ENCODE measurements at regions not wholly inside any gene's neighbourhood (a gene's known extent, or its start where the extent isn't known, plus 50 kb on each side); places are given as distances from the start of the nearest gene placed in this dataset.
A peak's percentile ranks its signal among the peaks of the same experiment; 100 is the strongest.

DNA sequence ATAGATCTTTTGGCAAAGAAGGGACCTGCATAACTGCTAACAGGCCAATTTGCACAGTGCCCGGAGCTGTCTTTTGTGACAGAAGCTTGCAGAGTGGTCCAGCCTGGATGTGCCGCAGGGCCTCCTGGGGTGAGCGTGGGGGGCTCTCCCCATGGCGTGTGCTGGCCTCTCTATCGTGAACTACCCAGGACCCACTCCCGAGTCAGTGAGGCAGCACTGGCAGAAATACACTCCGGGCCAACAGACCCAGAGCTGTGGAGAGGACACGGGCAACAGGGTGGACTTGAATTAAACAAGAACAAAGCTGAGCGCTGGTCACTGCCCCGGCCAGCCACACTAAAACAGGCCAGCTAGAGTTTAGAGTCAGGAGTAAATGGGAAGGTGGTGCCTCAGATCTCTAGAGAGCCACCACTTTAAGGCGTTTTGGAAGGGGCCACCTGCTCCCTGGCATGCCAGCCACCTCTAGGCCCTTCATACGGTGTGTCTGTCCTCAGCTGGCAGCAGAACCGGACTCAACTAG lies 152.1 kb downstream of the KLF13 start:
- Histone ChIP-seq H3K27me3 (ENCODE audit: control insufficient read depth, insufficient read depth, low read length) (peaks cover 22% of the 10 kb centered on the region), H3K36me3 (ENCODE audit: control insufficient read depth, insufficient read depth, low read length) (no peaks in the 10 kb centered on the region), H3K4me3 (ENCODE audit: low read depth, low read length) (no peak overlapping the region), H3K4me1 (ENCODE audit: control insufficient read depth, insufficient read depth, low read length) (no peaks in the 10 kb centered on the region), H3K9ac (ENCODE audit: low read depth, low read length) (no peak overlapping the region), H3K9me3 (ENCODE audit: control insufficient read depth, insufficient read depth, low read length) (no peaks in the 10 kb centered on the region)

DNA sequence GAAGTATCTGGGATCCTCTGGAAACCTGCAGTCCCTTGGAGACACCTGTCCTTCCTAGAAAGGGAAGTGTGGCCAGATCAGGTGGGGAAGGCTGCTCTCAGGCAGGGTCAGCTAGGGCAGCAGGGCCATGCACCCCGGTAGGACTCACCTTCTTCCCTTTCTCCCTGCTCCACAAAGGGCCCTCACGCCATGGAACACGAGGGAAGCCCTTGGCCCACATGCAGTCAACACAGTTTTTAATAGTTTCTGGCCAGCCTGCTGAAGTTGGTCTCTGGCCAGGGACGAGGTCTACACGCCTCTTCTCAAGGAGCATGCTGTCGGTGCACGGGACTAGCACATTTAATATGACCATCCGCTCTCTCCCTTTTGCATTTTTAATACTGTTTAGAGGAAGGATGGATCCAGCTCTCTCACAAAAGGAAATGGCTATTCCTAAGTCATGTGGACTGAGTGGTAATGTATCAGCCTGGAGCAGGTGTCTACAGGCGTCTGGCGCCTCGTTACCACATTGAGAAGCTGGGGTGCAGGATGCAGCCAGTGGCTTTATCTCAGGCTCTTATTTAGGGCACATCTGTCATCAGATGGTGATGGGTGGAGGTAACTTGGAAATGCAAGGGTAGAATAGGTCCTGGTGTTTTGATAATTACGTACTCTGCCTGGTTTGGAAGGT lies 153.9 kb downstream of the KLF13 start:
- Histone ChIP-seq H3K36me3 (ENCODE audit: control insufficient read depth, insufficient read depth, low read length) (no peaks in the 10 kb centered on the region), H3K4me1 (ENCODE audit: control insufficient read depth, insufficient read depth, low read length) (no peaks in the 10 kb centered on the region), H3K9ac (ENCODE audit: low read depth, low read length) (no peak overlapping the region), H3K27me3 (ENCODE audit: control insufficient read depth, insufficient read depth, low read length) (peaks cover 38% of the 10 kb centered on the region), H3K4me3 (ENCODE audit: low read depth, low read length) (no peak overlapping the region), H3K9me3 (ENCODE audit: control insufficient read depth, insufficient read depth, low read length) (no peaks in the 10 kb centered on the region)

DNA sequence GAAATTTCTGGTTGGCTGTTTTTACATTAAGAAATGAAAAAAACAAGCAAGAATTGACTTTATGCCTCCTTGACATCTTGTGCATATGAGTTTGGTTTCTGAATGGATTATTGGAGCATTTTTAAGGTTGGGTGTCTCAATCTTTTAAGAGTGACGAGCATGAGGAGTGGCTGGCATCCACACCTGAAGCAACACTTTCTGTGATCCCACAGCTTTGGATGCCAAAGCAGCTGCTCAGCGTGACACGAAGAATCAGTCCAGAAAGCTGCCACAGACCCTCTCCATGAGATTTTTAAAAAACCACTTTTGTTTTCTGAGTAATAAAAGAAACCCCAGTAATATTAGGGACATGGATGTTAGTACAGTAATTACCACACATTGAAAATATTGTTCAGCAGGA lies 154.5 kb downstream of the KLF13 start:
- no peaks in the 10 kb centered on the region for H3K9me3 ChIP-seq (ENCODE audit: control insufficient read depth, insufficient read depth, low read length)
- no peak overlapping the region for H3K9ac ChIP-seq (ENCODE audit: low read depth, low read length)
- H3K4me1 ChIP-seq (ENCODE audit: control insufficient read depth, insufficient read depth, low read length) = no peaks in the 10 kb centered on the region
- peaks cover 45% of the 10 kb centered on the region for H3K27me3 ChIP-seq (ENCODE audit: control insufficient read depth, insufficient read depth, low read length)
- no peaks in the 10 kb centered on the region for H3K36me3 ChIP-seq (ENCODE audit: control insufficient read depth, insufficient read depth, low read length)
- no peak overlapping the region for H3K4me3 ChIP-seq (ENCODE audit: low read depth, low read length)

DNA sequence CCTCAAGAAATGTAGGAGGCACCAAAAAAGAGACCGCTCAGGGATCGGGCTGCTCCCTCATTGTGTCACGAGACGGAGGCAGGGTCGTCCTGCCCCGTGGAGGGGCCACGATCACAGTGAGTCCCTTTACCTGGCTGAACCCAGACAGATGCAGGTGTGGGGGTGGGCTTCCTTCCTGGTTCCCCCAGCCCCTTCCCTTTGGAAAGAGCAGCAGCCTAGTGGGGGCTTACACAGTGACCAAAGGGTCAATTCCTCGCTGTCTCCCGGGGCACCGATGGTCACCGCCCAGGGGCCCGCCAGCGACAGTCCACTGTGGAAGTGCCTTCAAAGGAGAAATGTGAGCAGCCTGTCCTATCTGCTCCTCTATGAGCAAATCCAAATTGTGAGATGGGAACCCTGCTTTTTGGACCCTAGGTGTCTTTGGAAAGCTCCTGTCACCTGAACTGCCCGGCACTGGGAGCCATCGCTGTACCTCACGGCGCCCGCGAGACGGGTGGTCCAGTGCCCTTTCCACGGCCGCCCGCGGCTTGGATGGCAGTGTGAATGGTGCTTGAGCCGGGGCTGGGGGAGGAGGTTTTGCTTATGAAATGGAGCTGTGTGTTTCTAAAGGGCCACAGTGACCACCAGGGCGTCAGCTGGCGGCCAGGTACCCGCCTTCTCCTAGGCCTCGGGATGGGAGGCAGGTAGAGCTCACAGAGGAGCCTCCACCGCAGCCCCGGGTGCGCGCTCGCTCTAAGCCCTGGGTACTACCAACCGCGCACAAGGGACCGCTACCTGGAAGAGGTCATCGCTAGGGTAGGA lies 155.7 kb downstream of the KLF13 start:
- Histone ChIP-seq H3K9ac (ENCODE audit: low read depth, low read length) (no peak overlapping the region), H3K4me1 (ENCODE audit: control insufficient read depth, insufficient read depth, low read length) (no peaks in the 10 kb centered on the region), H3K27me3 (ENCODE audit: control insufficient read depth, insufficient read depth, low read length) (peaks cover 45% of the 10 kb centered on the region), H3K4me3 (ENCODE audit: low read depth, low read length) (no peak overlapping the region), H3K36me3 (ENCODE audit: control insufficient read depth, insufficient read depth, low read length) (no peaks in the 10 kb centered on the region), H3K9me3 (ENCODE audit: control insufficient read depth, insufficient read depth, low read length) (no peaks in the 10 kb centered on the region)

DNA sequence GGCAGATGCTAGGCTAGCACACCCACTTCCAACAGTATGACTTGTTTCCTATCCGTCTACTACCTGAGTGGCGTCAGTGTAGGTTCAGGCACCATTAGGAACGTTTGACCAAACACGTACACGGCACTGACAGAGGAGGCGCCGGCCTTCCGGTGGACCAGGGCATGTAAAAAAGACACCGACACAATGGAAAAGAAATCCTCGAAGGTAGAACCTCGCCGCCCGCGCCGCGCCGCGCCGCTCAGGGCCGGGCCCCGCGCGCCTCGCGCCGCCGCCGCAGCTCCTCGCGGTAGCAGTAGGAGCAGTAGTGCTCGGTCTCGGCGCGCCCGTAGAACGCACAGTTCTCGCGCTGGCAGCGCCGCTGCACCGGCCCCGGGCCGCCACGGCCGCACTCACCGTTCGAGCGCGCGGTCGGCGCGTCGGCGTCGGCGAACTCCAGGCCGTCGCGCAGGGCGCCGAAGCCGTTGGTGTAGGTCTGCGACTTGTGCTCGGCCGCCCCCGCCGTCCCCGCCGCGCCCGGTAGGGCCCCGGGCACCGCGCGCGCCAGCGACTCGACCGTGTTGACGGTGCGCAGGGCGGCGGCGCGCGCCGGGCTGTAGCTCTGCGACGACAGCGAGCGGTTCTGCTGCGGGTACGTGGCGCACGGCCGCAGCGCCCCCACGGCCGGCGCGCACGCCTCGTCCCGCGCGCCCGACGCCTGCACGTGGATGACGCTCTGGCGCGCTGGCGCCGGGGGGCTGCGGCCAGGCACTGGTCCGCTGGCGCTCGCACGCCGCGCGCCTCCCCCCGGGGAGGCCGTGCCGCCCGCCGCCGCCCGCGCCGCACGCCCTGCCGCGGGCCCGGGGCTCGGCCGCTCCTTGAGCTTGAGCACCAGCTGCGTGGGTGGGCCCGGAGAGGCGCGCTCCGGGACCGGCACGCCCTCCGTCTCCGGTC lies 156.7 kb downstream of the KLF13 start:
- no peaks in the 10 kb centered on the region for H3K4me1 ChIP-seq (ENCODE audit: control insufficient read depth, insufficient read depth, low read length)
- H3K36me3 ChIP-seq (ENCODE audit: control insufficient read depth, insufficient read depth, low read length) = no peaks in the 10 kb centered on the region
- H3K9ac ChIP-seq (ENCODE audit: low read depth, low read length) = no peak overlapping the region
- H3K4me3 ChIP-seq (ENCODE audit: low read depth, low read length) = peak overlapping the region; percentile 41
- no peaks in the 10 kb centered on the region for H3K9me3 ChIP-seq (ENCODE audit: control insufficient read depth, insufficient read depth, low read length)
- peaks cover 45% of the 10 kb centered on the region for H3K27me3 ChIP-seq (ENCODE audit: control insufficient read depth, insufficient read depth, low read length)

DNA sequence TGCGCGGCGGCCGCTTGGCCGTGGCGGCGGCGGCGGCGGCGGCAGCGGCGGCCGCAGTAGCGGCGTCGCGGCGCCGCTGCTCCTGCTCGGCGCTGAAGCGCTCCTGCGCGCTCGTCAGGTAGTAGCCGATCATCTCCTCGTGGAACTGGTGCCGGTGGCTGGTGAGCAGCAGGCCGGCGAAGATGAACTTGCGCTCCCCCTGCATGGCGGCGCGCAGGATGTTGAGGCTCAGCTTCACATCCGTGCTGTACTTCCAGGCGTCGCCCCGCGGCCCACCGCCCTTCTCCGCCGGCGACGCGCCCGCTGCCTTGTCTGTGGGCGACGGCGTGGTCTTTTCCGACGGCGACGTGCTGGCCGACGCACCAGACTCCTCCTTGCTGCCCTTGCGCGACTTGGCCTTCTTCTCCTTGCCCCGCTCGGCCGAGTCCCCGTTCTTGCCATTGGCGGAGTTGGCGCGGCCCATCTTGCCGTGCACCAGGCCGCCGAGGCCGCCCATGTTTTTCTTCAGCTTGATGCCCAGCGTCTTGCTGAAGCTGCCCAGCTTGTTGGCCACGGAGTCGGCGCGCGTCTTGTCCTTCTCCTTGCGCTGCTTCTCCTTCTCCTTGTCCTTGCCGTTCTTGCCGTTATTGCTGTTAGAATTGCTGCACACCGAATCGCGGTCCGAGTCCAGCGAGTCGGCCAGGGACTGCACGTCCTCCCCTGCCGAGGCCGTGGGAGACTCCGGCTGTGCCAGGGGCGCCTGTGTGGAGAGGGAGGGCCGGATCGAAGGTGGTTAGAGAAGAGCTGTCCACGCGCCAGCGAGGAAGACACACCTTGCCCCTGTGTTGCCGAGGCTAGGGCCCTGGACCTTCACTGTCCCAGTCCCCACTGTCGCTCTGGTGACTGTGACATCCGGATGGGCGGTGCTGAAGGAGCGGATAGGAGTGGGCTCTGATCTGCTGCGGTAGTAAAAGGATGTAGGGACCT lies 157.6 kb downstream of the KLF13 start:
- H3K9me3 ChIP-seq (ENCODE audit: control insufficient read depth, insufficient read depth, low read length) = no peaks in the 10 kb centered on the region
- H3K4me1 ChIP-seq (ENCODE audit: control insufficient read depth, insufficient read depth, low read length) = no peaks in the 10 kb centered on the region
- no peaks in the 10 kb centered on the region for H3K36me3 ChIP-seq (ENCODE audit: control insufficient read depth, insufficient read depth, low read length)
- H3K4me3 ChIP-seq (ENCODE audit: low read depth, low read length) = peak overlapping the region; percentile 37
- H3K9ac ChIP-seq (ENCODE audit: low read depth, low read length) = no peak overlapping the region
- peaks cover 45% of the 10 kb centered on the region for H3K27me3 ChIP-seq (ENCODE audit: control insufficient read depth, insufficient read depth, low read length)

DNA sequence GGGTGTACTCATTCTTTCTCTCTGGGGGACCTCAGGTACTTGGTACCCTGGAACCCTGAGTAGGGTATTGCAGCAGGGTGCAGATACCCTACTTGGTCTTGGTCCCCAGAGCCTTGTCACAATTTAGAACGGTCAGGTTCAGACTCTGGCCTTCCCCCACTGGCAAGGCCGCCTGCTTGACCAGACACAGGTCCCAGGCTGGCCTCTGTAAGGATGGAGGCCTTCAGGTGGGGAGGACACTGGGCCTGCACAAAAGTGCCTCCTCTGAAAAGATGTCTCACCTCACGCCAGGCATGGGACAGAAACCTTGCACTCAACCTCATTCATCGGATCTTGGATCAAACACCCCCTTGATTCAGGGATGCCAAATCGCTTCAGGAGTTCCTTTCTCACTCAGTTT lies 158.4 kb downstream of the KLF13 start:
- H3K9ac ChIP-seq (ENCODE audit: low read depth, low read length) = no peak overlapping the region
- no peaks in the 10 kb centered on the region for H3K36me3 ChIP-seq (ENCODE audit: control insufficient read depth, insufficient read depth, low read length)
- no peaks in the 10 kb centered on the region for H3K9me3 ChIP-seq (ENCODE audit: control insufficient read depth, insufficient read depth, low read length)
- peak overlapping the region; percentile 37 for H3K4me3 ChIP-seq (ENCODE audit: low read depth, low read length)
- peaks cover 45% of the 10 kb centered on the region for H3K27me3 ChIP-seq (ENCODE audit: control insufficient read depth, insufficient read depth, low read length)
- H3K4me1 ChIP-seq (ENCODE audit: control insufficient read depth, insufficient read depth, low read length) = no peaks in the 10 kb centered on the region

DNA sequence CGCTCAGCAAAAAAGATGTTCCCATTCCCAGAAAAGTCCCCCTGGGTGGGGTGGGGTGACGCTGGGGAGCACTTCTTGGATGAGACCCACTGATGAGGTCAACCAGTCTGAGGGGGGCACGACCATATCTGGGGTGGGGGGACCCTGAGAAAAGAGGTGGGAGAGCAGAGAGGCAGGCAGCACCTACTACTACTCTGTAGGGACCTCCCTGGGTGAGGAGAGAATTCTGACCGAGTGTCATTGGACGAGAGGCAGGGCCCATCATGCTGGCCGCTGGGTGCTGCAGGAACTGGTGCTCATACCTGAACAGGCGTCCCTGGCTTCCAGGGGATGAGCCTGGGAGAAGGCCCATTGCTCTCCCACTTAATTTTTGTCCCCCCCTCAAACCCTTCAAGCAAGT lies 158.8 kb downstream of the KLF13 start:
- Histone ChIP-seq H3K36me3 (ENCODE audit: control insufficient read depth, insufficient read depth, low read length) (no peaks in the 10 kb centered on the region), H3K9ac (ENCODE audit: low read depth, low read length) (no peak overlapping the region), H3K4me3 (ENCODE audit: low read depth, low read length) (no peak overlapping the region), H3K27me3 (ENCODE audit: control insufficient read depth, insufficient read depth, low read length) (peaks cover 45% of the 10 kb centered on the region), H3K4me1 (ENCODE audit: control insufficient read depth, insufficient read depth, low read length) (no peaks in the 10 kb centered on the region), H3K9me3 (ENCODE audit: control insufficient read depth, insufficient read depth, low read length) (no peaks in the 10 kb centered on the region)

DNA sequence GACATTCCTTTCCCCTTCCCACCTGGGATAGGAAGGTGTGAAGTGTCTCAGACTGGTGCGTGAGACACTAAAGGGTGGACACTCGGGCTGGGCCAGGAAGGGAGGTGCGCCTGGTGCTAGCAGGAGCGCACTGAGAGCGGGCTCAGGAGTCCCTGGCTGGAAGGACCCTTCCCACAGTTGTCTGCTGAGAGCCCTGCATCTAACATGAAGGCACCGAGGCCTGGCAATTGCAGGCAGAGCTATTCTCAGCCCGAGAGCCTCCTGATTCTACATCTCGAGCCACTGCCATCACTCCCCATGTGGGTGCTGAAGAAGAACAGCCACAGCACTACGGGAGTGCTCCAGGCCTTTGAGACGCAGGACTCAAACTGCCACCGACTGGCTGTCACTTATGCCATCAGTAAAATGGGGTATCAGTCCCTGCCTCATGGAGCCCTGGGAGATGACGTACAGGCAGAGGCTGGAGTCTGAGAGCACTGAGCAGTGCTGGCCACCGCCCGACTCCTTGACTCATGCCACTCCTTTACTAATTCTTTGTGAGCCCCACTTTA lies 159.4 kb downstream of the KLF13 start:
- Histone ChIP-seq H3K9me3 (ENCODE audit: control insufficient read depth, insufficient read depth, low read length) (no peaks in the 10 kb centered on the region), H3K36me3 (ENCODE audit: control insufficient read depth, insufficient read depth, low read length) (no peaks in the 10 kb centered on the region), H3K9ac (ENCODE audit: low read depth, low read length) (no peak overlapping the region), H3K4me1 (ENCODE audit: control insufficient read depth, insufficient read depth, low read length) (no peaks in the 10 kb centered on the region), H3K4me3 (ENCODE audit: low read depth, low read length) (no peak overlapping the region), H3K27me3 (ENCODE audit: control insufficient read depth, insufficient read depth, low read length) (peaks cover 45% of the 10 kb centered on the region)

DNA sequence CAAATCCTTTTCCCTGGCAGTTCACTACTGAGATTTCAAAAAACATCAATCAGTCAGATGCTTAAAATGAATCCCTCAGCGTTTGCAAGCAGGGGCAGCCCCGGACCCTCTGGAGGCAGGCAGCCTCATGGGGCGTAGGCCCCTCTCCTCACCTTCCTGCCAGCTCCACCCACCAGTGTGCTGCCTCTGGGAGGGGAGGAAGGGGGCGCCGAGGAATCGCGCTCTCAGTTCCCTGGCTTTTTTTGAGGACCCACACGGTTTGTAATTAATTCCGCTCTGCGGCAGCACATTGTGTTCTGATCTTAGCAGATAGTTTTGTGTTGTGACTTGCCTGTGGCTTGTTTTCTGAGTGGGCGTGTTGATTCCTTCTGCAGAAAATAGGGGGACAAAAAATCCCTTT lies 159.9 kb downstream of the KLF13 start:
- no peak overlapping the region for H3K4me3 ChIP-seq (ENCODE audit: low read depth, low read length)
- H3K27me3 ChIP-seq (ENCODE audit: control insufficient read depth, insufficient read depth, low read length) = peaks cover 40% of the 10 kb centered on the region
- H3K9me3 ChIP-seq (ENCODE audit: control insufficient read depth, insufficient read depth, low read length) = no peaks in the 10 kb centered on the region
- no peak overlapping the region for H3K9ac ChIP-seq (ENCODE audit: low read depth, low read length)
- no peaks in the 10 kb centered on the region for H3K36me3 ChIP-seq (ENCODE audit: control insufficient read depth, insufficient read depth, low read length)
- no peaks in the 10 kb centered on the region for H3K4me1 ChIP-seq (ENCODE audit: control insufficient read depth, insufficient read depth, low read length)

Measured in iPS-15b (cell line).